ENCODE measurements at regions not wholly inside any gene's neighbourhood (a gene's known extent, or its start where the extent isn't known, plus 50 kb on each side); places are given as distances from the start of the nearest gene placed in this dataset.

- WGBS (ENCODE audit: insufficient coverage), result 90% methylated on average over 3 of the region's 9 CpGs
- no peaks in the 10 kb centered on the region for H3K27me3 ChIP-seq (replicated peaks in 1 of 4; ENCODE audit: control extremely low read depth in 1 of 4, control insufficient read depth in 3 of 4, insufficient read depth in 4 of 4, low read length in 3 of 4)
- POLR2A ChIA-PET, result no interaction called here
- H4K20me1 ChIP-seq (ENCODE audit: control insufficient read depth, insufficient read depth, low read length, poor library complexity, severe bottlenecking), result no peaks in the 10 kb centered on the region
- no peaks in the 10 kb centered on the region for H3K9me3 ChIP-seq (ENCODE audit: control extremely low read depth in 1 of 3, control insufficient read depth in 2 of 3, insufficient read depth in 1 of 3, low read length in 2 of 3)
- Mint-ChIP-seq H3K9me3 (ENCODE audit: insufficient read depth) (no peaks in the 10 kb centered on the region), H3K4me3 (no peak overlapping the region), H3K27ac (no peak overlapping the region), H3K27me3 (no peaks in the 10 kb centered on the region), H3K4me1 (peaks cover 24% of the 10 kb centered on the region)
- H3K27ac ChIP-seq (ENCODE audit: low read length in 2 of 2), result no peak overlapping the region
- no peak overlapping the region for H2AFZ ChIP-seq (ENCODE audit: insufficient read depth, low read depth, low read length, poor library complexity, severe bottlenecking)
- no peaks in the 10 kb centered on the region for H3K79me2 ChIP-seq (ENCODE audit: control insufficient read depth, insufficient read depth, low read length)
- intact Hi-C loops (cut with micrococcal nuclease), result no loop called here
- no peak overlapping the region for H3K4me2 ChIP-seq (replicated peaks; ENCODE audit: low read depth, low read length, poor library complexity, severe bottlenecking)
- CTCF ChIA-PET, result no interaction called here
- peaks cover 15 to 22% of the 10 kb centered on the region in 2 donors for H3K4me1 ChIP-seq (ENCODE audit: control insufficient read depth in 2 of 2, insufficient read depth in 2 of 2, low read length in 2 of 2)
- DNase-seq (no peak), ATAC-seq (ENCODE audit: low read depth) (no peak)
- TF ChIP-seq CTCF (IDR thresholded peaks at IDR 0.05) (no peak), EZH2 (IDR thresholded peaks at IDR 0.05; ENCODE audit: borderline replicate concordance, insufficient read depth, low read depth, low read length, poor library complexity, severe bottlenecking) (no peak)
- no peak overlapping the region for H3K9ac ChIP-seq (ENCODE audit: low read length)
- H3K36me3 ChIP-seq (replicated peaks in 1 of 2; ENCODE audit: control extremely low read depth in 1 of 2, control insufficient read depth in 1 of 2, extremely low read depth in 1 of 2, insufficient read depth in 2 of 2, low read length in 1 of 2), result no peaks in the 10 kb centered on the region
- no peak overlapping the region for H3K4me3 ChIP-seq (ENCODE audit: control extremely low read depth in 1 of 5, extremely low read depth in 1 of 5, insufficient read depth in 1 of 5, low read depth in 2 of 5, low read length in 4 of 5)
Observed at GRCh38 chrX:9355739-9356138, 109.1 kb upstream of the TBL1X start.

- intact Hi-C loops (cut with micrococcal nuclease), result no loop called here
- no peak overlapping the region for H3K27ac Mint-ChIP-seq
Observed at GRCh38 chrX:9356846-9357245, 108.0 kb upstream of the TBL1X start.

More at GRCh38 chrX:9356846-9357245, 108.0 kb upstream of the TBL1X start:
- ATAC-seq (ENCODE audit: low read depth) (no peak), DNase-seq (no peak)
- peaks cover 17% of the 10 kb centered on the region for H3K4me1 Mint-ChIP-seq
- ChIA-PET CTCF (interaction anchor here (0.7 kb wide), 1 partner anchor 140 kb away, joined by 3 read pairs; no protein-coding TSS in a partner anchor), POLR2A (no interaction called here)
- no peak overlapping the region for H3K9ac ChIP-seq (ENCODE audit: low read length)
- no peaks in the 10 kb centered on the region for H3K79me2 ChIP-seq (ENCODE audit: control insufficient read depth, insufficient read depth, low read length)
- no peaks in the 10 kb centered on the region for H3K9me3 Mint-ChIP-seq (ENCODE audit: insufficient read depth)
- H3K4me2 ChIP-seq (replicated peaks; ENCODE audit: low read depth, low read length, poor library complexity, severe bottlenecking), result no peak overlapping the region
- no peaks in the 10 kb centered on the region for H3K36me3 ChIP-seq (replicated peaks in 1 of 2; ENCODE audit: control extremely low read depth in 1 of 2, control insufficient read depth in 1 of 2, extremely low read depth in 1 of 2, insufficient read depth in 2 of 2, low read length in 1 of 2)
- H3K27me3 Mint-ChIP-seq, result no peaks in the 10 kb centered on the region
- H3K4me3 ChIP-seq (ENCODE audit: control extremely low read depth in 1 of 5, extremely low read depth in 1 of 5, insufficient read depth in 1 of 5, low read depth in 2 of 5, low read length in 4 of 5), result no peak overlapping the region
- no CpG with 5 or more reads among the region's 5 CpGs for WGBS (ENCODE audit: insufficient coverage)
- H3K4me3 Mint-ChIP-seq, result no peak overlapping the region
- H3K27me3 ChIP-seq (replicated peaks in 1 of 4; ENCODE audit: control extremely low read depth in 1 of 4, control insufficient read depth in 3 of 4, insufficient read depth in 4 of 4, low read length in 3 of 4), result no peaks in the 10 kb centered on the region
- H3K9me3 ChIP-seq (ENCODE audit: control extremely low read depth in 1 of 3, control insufficient read depth in 2 of 3, insufficient read depth in 1 of 3, low read length in 2 of 3), result no peaks in the 10 kb centered on the region
- peaks cover 11 to 13% of the 10 kb centered on the region in 2 donors for H3K4me1 ChIP-seq (ENCODE audit: control insufficient read depth in 2 of 2, insufficient read depth in 2 of 2, low read length in 2 of 2)
- no peaks in the 10 kb centered on the region for H4K20me1 ChIP-seq (ENCODE audit: control insufficient read depth, insufficient read depth, low read length, poor library complexity, severe bottlenecking)
- TF ChIP-seq EZH2 (IDR thresholded peaks at IDR 0.05; ENCODE audit: borderline replicate concordance, insufficient read depth, low read depth, low read length, poor library complexity, severe bottlenecking) (no peak), CTCF (IDR thresholded peaks at IDR 0.05) (no peak)
- no peak overlapping the region for H3K27ac ChIP-seq (ENCODE audit: low read length in 2 of 2)
- no peak overlapping the region for H2AFZ ChIP-seq (ENCODE audit: insufficient read depth, low read depth, low read length, poor library complexity, severe bottlenecking)

All from B cell (primary cell).